HK-2 (cell line): ENCODE measurements at regions not wholly inside any gene's neighbourhood (a gene's known extent, or its start where the extent isn't known, plus 50 kb on each side); places are given as distances from the start of the nearest gene placed in this dataset.
"Not testable (repeated sequence)": the region's sequence is repeated elsewhere in the genome, so short reads cannot be mapped to it uniquely, and the experiment has no call there.

Experiments
- DNase-seq: peaks from one replicate; pipeline ENCODE4 v3.0.0-alpha.2; 2018; ENCODE audit not compliant: unreplicated experiment

- no peak for DNase-seq
These were observed 2545.3 kb downstream of the PCDH9 start for GRCh38 chr13:64684685-64685431.

- DNase-seq = no peak
These were observed 2546.0 kb downstream of the PCDH9 start for GRCh38 chr13:64684108-64684507.

- DNase-seq = no peak
These were observed 2549.4 kb downstream of the PCDH9 start for GRCh38 chr13:64680739-64681138.

GRCh38 chr13:64675255-64675892 is 2554.8 kb downstream of the PCDH9 start:
- no peak for DNase-seq

GRCh38 chr13:64674126-64674525 is 2556.0 kb downstream of the PCDH9 start:
- no peak for DNase-seq

- no peak for DNase-seq
These were observed 2557.4 kb downstream of the PCDH9 start for GRCh38 chr13:64672751-64673150.

GRCh38 chr13:64662887-64663593 is 2567.1 kb downstream of the PCDH9 start:
- DNase-seq = no peak

- DNase-seq = no peak
These were observed 2581.8 kb downstream of the PCDH9 start for GRCh38 chr13:64648293-64648692.

GRCh38 chr13:64643066-64643465 is 2587.1 kb downstream of the PCDH9 start:
- no peak for DNase-seq

- no peak for DNase-seq
These were observed 2590.1 kb downstream of the PCDH9 start for GRCh38 chr13:64640002-64640401.

GRCh38 chr13:64639206-64639605 is 2590.9 kb downstream of the PCDH9 start:
- no peak for DNase-seq

GRCh38 chr13:64633948-64634347 is 2596.2 kb downstream of the PCDH9 start:
- DNase-seq = no peak

GRCh38 chr13:64627654-64628053 is 2602.5 kb downstream of the PCDH9 start:
- DNase-seq = no peak

- no peak for DNase-seq
These were observed 2604.0 kb downstream of the PCDH9 start for GRCh38 chr13:64626105-64626504.

GRCh38 chr13:64617231-64617630 is 2612.9 kb downstream of the PCDH9 start:
- DNase-seq = no peak

- DNase-seq = no peak
These were observed 2638.2 kb downstream of the PCDH9 start for GRCh38 chr13:64591971-64592370.

GRCh38 chr13:64579331-64579730 is 2650.8 kb downstream of the PCDH9 start:
- no peak for DNase-seq

GRCh38 chr13:64568748-64569147 is 2661.4 kb downstream of the PCDH9 start:
- no peak for DNase-seq

- not testable (repeated sequence) for DNase-seq
These were observed 2672.1 kb downstream of the PCDH9 start for GRCh38 chr13:64558031-64558430.

GRCh38 chr13:64556376-64556775 is 2673.8 kb downstream of the PCDH9 start:
- DNase-seq = no peak

- no peak for DNase-seq
These were observed 2676.6 kb downstream of the PCDH9 start for GRCh38 chr13:64553411-64554129.

GRCh38 chr13:64551755-64552154 is 2678.4 kb downstream of the PCDH9 start:
- no peak for DNase-seq
